Caco-2 (cell line): ENCODE measurements at regions not wholly inside any gene's neighbourhood (a gene's known extent, or its start where the extent isn't known, plus 50 kb on each side); places are given as distances from the start of the nearest gene placed in this dataset.

ENCODE experiments used
- BruUV-seq: library from RNA; stranded (reverse); fragments of 400-500 nt; replicated peaks from 2 replicates; lab custom pipeline; 2021; lab: Mats Ljungman, UMichigan
- CTCF ChIA-PET: fragments of 300-600 bp; sonication (Branson Sonifier 250); formaldehyde crosslinking; loops from one replicate; lab custom pipeline; 2022; ENCODE audit warnings: antibody characterized with exemption; lab: Charles Lee
- POLR2A ChIA-PET: fragments of 300-600 bp; sonication (Branson Sonifier 250); formaldehyde crosslinking; loops from one replicate; lab custom pipeline; 2022; ENCODE audit warnings: antibody characterized with exemption; lab: Charles Lee
- DNase-seq, 2 experiments: peaks; one replicate each; pipeline versions ENCODE4 v3.0.0 to v3.0.0-alpha.2; 2020 to 2022
- H3K27me3 ChIP-seq: replicated peaks from 2 replicates; pipeline ENCODE4 v1.6.0; 2011; ENCODE audit warnings: low read length; ENCODE audit not compliant: control insufficient read depth, insufficient read depth
- H3K36me3 ChIP-seq: 2 replicates; pipeline ENCODE4 v1.5.1; 2011; ENCODE audit warnings: low read length; ENCODE audit not compliant: control insufficient read depth, insufficient read depth
- H3K4me1 ChIP-seq: fragments of 250-450 bp; sonication (Bioruptor Pico); 2 replicates; pipeline ENCODE4 v1.5.1; 2020; ENCODE audit warnings: mild to moderate bottlenecking
- H3K4me3 ChIP-seq: 2 replicates; pipeline ENCODE4 v1.5.1; 2011; ENCODE audit warnings: low read depth, mild to moderate bottlenecking, control low read depth, low read length
- H3K9me3 ChIP-seq: fragments of 250-450 bp; sonication (Bioruptor Pico); 2 replicates; pipeline ENCODE4 v1.5.1; 2020; ENCODE audit warnings: mild to moderate bottlenecking, moderate library complexity
- H3K27ac Mint-ChIP-seq: one replicate; pipeline ENCODE4 v1.8.0; 2022; ENCODE audit warnings: mixed read lengths; ENCODE audit not compliant: unreplicated experiment
- H3K27me3 Mint-ChIP-seq: one replicate; pipeline ENCODE4 v1.8.0; 2022; ENCODE audit warnings: mixed read lengths; ENCODE audit not compliant: insufficient read depth, unreplicated experiment
- H3K36me3 Mint-ChIP-seq: one replicate; pipeline ENCODE4 v1.8.0; 2022; ENCODE audit warnings: mild to moderate bottlenecking, mixed read lengths; ENCODE audit not compliant: insufficient read depth, unreplicated experiment
- H3K4me1 Mint-ChIP-seq: one replicate; pipeline ENCODE4 v1.8.0; 2022; ENCODE audit warnings: low read depth, mixed read lengths; ENCODE audit not compliant: unreplicated experiment
- H3K4me3 Mint-ChIP-seq: one replicate; pipeline ENCODE4 v1.8.0; 2022; ENCODE audit warnings: mild to moderate bottlenecking, moderate library complexity, mixed read lengths; ENCODE audit not compliant: unreplicated experiment
- H3K9me3 Mint-ChIP-seq: one replicate; pipeline ENCODE4 v1.8.0; 2022; ENCODE audit warnings: mixed read lengths; ENCODE audit not compliant: unreplicated experiment
- CTCF ChIP-seq, 2 experiments: fragments of 200-600 bp in 1 of 2; IDR thresholded peaks; 1 replicate in 1 of 2; 2 replicates in 1 of 2; pipeline versions ENCODE4 v1.5.1 to v1.8.0; 2011 to 2022; ENCODE audit warnings: antibody characterized with exemption in 1 of 2, control low read depth in 1 of 2, inconsistent platforms in 1 of 2, low read depth in 1 of 2, low read length in 1 of 2, mild to moderate bottlenecking in 1 of 2, moderate library complexity in 1 of 2; ENCODE audit not compliant: insufficient read depth in 1 of 2, severe bottlenecking in 1 of 2, unreplicated experiment in 1 of 2
- intact Hi-C: fragments of 100-400 bp; cut with micrococcal nuclease; formaldehyde crosslinking; loops from one replicate; pipeline ENCODE4 v1.10.0; 2022; ENCODE audit not compliant: unreplicated experiment

GRCh38 chrX:113330416-113330815, 489.8 kb upstream of the AMOT start:
- H3K27me3 Mint-ChIP-seq, result no peaks in the 10 kb centered on the region
- H3K4me3 ChIP-seq, result no peak overlapping the region
- H3K4me3 Mint-ChIP-seq, result no peak overlapping the region
- H3K36me3 Mint-ChIP-seq, result no peaks in the 10 kb centered on the region
- H3K27me3 ChIP-seq, result no peaks in the 10 kb centered on the region
- H3K4me1 ChIP-seq, result no peaks in the 10 kb centered on the region
- no peak for TF ChIP-seq CTCF (IDR thresholded peaks at IDR 0.05; ENCODE audit: insufficient read depth in 1 of 2, low read depth in 1 of 2, low read length in 1 of 2, severe bottlenecking in 1 of 2, unreplicated experiment in 1 of 2)
- ChIA-PET CTCF (no interaction called here), POLR2A (no interaction called here)
- no peaks in the 10 kb centered on the region for H3K4me1 Mint-ChIP-seq
- intact Hi-C loops, result no loop called here
- no peaks in the 10 kb centered on the region for H3K9me3 ChIP-seq
- BruUV-seq, result no TSS peak
- no peaks in the 10 kb centered on the region for H3K36me3 ChIP-seq
- no peak overlapping the region for H3K27ac Mint-ChIP-seq
- DNase-seq, result no peak
- no peaks in the 10 kb centered on the region for H3K9me3 Mint-ChIP-seq

DNA sequence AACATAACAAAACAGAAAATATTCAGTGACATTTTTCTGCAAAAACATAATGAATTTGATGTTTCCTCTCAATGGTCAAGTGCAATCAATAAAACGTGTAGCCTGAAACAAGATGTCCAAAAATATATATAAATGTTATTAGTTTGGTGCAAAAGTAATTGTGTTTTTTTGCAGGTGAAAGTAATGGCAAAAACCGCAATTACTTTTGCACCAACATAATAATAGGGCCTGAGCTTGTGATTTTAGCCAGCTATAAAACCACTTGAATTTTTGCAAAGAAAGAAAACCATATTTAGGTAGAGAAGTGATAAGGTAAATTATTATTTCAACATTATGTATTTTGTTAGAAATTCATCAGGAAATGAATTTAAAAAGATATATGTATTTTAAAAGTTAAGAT, 475.3 kb upstream of the AMOT start:
- BruUV-seq, result no TSS peak
- H3K4me1 Mint-ChIP-seq, result no peaks in the 10 kb centered on the region

DNA sequence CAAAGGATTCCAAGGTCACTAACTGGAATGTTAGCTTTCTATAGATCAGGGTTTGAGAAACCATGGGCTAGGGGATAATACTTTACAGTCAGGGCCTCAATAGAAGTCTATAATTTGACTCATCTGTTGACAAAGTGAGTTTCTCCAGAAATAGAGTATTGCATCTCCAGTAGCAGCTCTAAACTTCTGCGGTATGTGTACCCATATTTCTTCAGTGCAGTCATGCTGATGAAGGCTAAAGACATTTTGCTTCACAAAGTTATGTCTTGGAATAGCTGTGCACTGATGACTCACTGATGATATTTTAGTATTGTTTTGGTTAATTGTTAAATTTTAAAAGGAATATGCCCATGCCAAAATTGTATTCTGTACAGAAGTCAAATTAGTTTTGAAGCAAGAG, 464.9 kb upstream of the AMOT start:
- no peaks in the 10 kb centered on the region for H3K36me3 Mint-ChIP-seq
- no peak overlapping the region for H3K27ac Mint-ChIP-seq
- Histone ChIP-seq H3K4me1 (no peaks in the 10 kb centered on the region), H3K36me3 (no peaks in the 10 kb centered on the region), H3K9me3 (no peaks in the 10 kb centered on the region), H3K27me3 (no peaks in the 10 kb centered on the region), H3K4me3 (no peak overlapping the region)
- no peak overlapping the region for H3K4me3 Mint-ChIP-seq
- no peak for TF ChIP-seq CTCF (IDR thresholded peaks at IDR 0.05; ENCODE audit: insufficient read depth in 1 of 2, low read depth in 1 of 2, low read length in 1 of 2, severe bottlenecking in 1 of 2, unreplicated experiment in 1 of 2)
- H3K9me3 Mint-ChIP-seq, result peaks cover 10% of the 10 kb centered on the region
- no TSS peak for BruUV-seq
- POLR2A ChIA-PET, result no interaction called here
- CTCF ChIA-PET, result no interaction called here
- H3K27me3 Mint-ChIP-seq, result no peaks in the 10 kb centered on the region
- intact Hi-C loops, result no loop called here
- H3K4me1 Mint-ChIP-seq, result no peaks in the 10 kb centered on the region
- no peak for DNase-seq

More for the DNA sequence above, 475.3 kb upstream of the AMOT start:
- ChIA-PET CTCF (no interaction called here), POLR2A (no interaction called here)
- Mint-ChIP-seq H3K27ac (no peak overlapping the region), H3K27me3 (no peaks in the 10 kb centered on the region), H3K36me3 (no peaks in the 10 kb centered on the region), H3K4me3 (no peak overlapping the region), H3K9me3 (no peaks in the 10 kb centered on the region)
- DNase-seq, result no peak
- TF ChIP-seq CTCF (IDR thresholded peaks at IDR 0.05; ENCODE audit: insufficient read depth in 1 of 2, low read depth in 1 of 2, low read length in 1 of 2, severe bottlenecking in 1 of 2, unreplicated experiment in 1 of 2), result no peak
- intact Hi-C loops, result no loop called here
- Histone ChIP-seq H3K4me1 (no peaks in the 10 kb centered on the region), H3K27me3 (no peaks in the 10 kb centered on the region), H3K4me3 (no peak overlapping the region), H3K9me3 (no peaks in the 10 kb centered on the region), H3K36me3 (no peaks in the 10 kb centered on the region)
